Erythroblast (primary cell): ENCODE measurements at regions not wholly inside any gene's neighbourhood (a gene's known extent, or its start where the extent isn't known, plus 50 kb on each side); places are given as distances from the start of the nearest gene placed in this dataset.

Source experiments
- GATA1 ChIP-seq: IDR thresholded peaks from 2 replicates; pipeline ENCODE4 v1.6.1; 2011; ENCODE audit warnings: low read depth, mild to moderate bottlenecking, control low read depth, low read length, moderate library complexity
- POLR2A ChIP-seq: IDR thresholded peaks from 2 replicates; pipeline ENCODE4 v1.6.1; 2011; ENCODE audit warnings: mild to moderate bottlenecking, low read length

GRCh38 chr1:31517301-31517700 is 59.0 kb upstream of the TINAGL1 start:
- TF ChIP-seq POLR2A (no peak), GATA1 (no peak)
